ENCODE measurements at regions not wholly inside any gene's neighbourhood (a gene's known extent, or its start where the extent isn't known, plus 50 kb on each side); places are given as distances from the start of the nearest gene placed in this dataset.

DNA sequence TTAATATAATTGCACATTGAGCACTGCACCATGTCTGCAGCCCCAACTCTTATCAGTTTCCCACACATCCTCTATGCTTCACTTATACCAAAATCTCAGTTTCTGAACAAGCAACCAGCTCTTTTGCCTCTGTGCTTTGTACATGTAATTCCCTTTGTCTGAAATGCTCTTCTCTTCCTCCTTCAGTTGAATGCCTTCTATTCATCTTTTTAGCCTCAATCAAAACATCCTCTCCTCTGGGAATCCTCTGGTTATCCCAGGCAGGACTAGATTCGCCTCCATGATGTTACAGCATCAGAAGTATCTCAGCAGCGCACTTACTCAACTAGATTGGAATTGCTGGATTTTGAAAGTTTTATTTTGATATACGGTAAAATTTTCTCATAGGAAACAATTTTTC is 143.3 kb downstream of the GAS1 start:
- TF ChIP-seq CTCF (conservative IDR thresholded peaks at IDR 0.05; ENCODE audit: low read length) (no peak), EZH2phosphoT487 (IDR thresholded peaks at IDR 0.05; ENCODE audit: borderline replicate concordance) (no peak)

All from Loucy (cell line).